ENCODE measurements at regions not wholly inside any gene's neighbourhood (a gene's known extent, or its start where the extent isn't known, plus 50 kb on each side); places are given as distances from the start of the nearest gene placed in this dataset.
A peak's percentile ranks its signal among the peaks of the same experiment; 100 is the strongest.

DNA sequence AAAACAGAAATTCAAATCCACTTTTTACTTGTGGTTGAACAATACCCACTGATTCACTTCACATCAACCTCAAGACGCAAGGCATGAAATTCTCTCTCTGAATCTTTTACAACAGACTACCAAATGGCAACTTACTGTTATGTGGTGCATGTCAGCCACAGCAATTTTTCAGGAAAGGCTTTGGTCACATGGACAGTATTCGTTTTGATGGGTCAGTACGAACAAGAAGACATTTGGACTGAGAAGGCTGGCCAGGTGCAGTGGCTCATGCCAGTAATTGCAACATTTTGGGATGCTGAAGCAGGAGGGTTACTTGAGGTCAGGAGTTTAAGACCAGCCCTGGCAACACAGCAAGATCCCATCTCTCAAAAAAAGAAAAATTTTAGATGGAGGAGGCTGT, 144.0 kb downstream of the SEC23A start:
- TF ChIP-seq, protein P1, sequence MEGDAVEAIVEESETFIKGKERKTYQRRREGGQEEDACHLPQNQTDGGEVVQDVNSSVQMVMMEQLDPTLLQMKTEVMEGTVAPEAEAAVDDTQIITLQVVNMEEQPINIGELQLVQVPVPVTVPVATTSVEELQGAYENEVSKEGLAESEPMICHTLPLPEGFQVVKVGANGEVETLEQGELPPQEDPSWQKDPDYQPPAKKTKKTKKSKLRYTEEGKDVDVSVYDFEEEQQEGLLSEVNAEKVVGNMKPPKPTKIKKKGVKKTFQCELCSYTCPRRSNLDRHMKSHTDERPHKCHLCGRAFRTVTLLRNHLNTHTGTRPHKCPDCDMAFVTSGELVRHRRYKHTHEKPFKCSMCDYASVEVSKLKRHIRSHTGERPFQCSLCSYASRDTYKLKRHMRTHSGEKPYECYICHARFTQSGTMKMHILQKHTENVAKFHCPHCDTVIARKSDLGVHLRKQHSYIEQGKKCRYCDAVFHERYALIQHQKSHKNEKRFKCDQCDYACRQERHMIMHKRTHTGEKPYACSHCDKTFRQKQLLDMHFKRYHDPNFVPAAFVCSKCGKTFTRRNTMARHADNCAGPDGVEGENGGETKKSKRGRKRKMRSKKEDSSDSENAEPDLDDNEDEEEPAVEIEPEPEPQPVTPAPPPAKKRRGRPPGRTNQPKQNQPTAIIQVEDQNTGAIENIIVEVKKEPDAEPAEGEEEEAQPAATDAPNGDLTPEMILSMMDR (IDR thresholded peaks at IDR 0.05), result no peak
- no peaks in the 10 kb centered on the region for H3K9me3 ChIP-seq
- no peak overlapping the region for H3K4me3 ChIP-seq
- DNase-seq (ENCODE audit: low spot score) (no peak), ATAC-seq (ENCODE audit: insufficient number of reproducible peaks, low FRiP score, low read depth) (no peak)
- H3K27me3 ChIP-seq (replicated peaks; ENCODE audit: insufficient read depth), result no peaks in the 10 kb centered on the region
- H3K4me1 ChIP-seq (ENCODE audit: control insufficient read depth in 1 of 2, low read depth in 2 of 2), result no peaks in the 10 kb centered on the region
- no peak overlapping the region for H3K27ac ChIP-seq
- H3K36me3 ChIP-seq, result no peaks in the 10 kb centered on the region

DNA sequence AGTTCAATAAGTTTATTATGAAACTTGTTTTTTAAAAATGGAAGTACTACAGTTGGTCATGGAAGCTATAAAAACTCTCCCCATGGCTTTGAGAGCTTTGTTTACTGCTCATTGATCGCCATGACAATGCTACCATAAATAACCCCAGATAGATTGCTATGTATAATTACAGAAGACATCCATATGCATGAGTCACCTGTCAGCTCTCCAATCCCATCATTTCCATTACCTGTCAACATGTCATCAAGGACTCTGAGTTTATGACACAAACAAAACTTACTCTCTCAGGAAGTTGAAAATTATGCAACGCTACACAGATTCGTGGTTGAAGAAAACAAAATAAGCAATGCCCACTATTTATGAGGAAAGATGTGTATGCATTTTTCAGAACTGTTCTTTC, 144.4 kb downstream of the SEC23A start:
- Histone ChIP-seq H3K27ac (no peak overlapping the region), H3K9me3 (no peaks in the 10 kb centered on the region), H3K4me3 (no peak overlapping the region), H3K36me3 (no peaks in the 10 kb centered on the region), H3K4me1 (ENCODE audit: control insufficient read depth in 1 of 2, low read depth in 2 of 2) (no peaks in the 10 kb centered on the region), H3K27me3 (replicated peaks; ENCODE audit: insufficient read depth) (no peaks in the 10 kb centered on the region)
- DNase-seq (ENCODE audit: low spot score) (no peak), ATAC-seq (ENCODE audit: insufficient number of reproducible peaks, low FRiP score, low read depth) (no peak)
- TF ChIP-seq, protein P1 (IDR thresholded peaks at IDR 0.05), result no peak

DNA sequence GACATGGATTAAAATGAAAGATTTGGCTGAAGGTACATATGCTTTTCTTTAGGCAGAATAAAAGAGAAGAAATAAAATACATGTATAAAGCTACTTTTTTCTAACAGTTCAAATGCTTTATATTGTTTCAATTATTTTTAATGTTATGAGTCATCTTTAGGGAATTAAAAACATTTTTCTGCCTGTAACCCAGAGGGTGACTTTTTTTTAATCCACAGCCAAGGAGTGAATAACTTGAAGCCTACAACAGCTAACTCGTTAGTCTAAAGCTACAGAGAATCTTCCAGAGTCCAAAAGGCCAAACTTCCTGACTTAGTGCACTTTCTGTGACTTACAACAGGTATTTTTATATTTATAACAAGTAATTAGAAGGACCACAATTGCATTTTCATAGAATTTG, 151.6 kb downstream of the SEC23A start:
- ATAC-seq (ENCODE audit: insufficient number of reproducible peaks, low FRiP score, low read depth) (no peak), DNase-seq (ENCODE audit: low spot score) (no peak)
- H3K27me3 ChIP-seq (replicated peaks; ENCODE audit: insufficient read depth), result no peaks in the 10 kb centered on the region
- H3K27ac ChIP-seq, result peak overlapping the region; percentile 42 to 51
- no peaks in the 10 kb centered on the region for H3K36me3 ChIP-seq
- peaks cover 11 to 21% of the 10 kb centered on the region in 2 donors for H3K4me1 ChIP-seq (ENCODE audit: control insufficient read depth in 1 of 2, low read depth in 2 of 2)
- no peaks in the 10 kb centered on the region for H3K9me3 ChIP-seq
- H3K4me3 ChIP-seq, result no peak overlapping the region
- TF ChIP-seq, protein P1 (IDR thresholded peaks at IDR 0.05), result no peak

DNA sequence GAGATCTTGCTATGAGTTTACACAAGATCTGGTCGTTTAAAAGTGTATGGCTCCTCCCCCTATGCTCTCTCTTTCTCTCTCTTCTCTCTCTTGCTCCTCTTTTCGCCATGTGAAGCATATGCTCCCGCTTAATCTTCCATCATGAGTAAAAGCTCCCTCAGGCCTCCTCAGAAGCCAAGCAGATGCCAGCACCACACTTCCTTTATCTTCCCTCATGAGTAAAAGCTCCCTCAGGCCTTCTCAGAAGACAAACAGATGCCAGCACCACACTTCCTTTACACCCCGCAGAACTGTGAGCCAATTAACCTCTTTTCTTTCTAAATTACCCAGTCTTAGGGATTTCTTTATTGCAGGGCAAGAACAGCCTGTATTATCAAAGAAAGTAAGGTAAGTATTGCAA, 152.4 kb downstream of the SEC23A start:
- no peaks in the 10 kb centered on the region for H3K9me3 ChIP-seq
- H3K4me1 ChIP-seq (ENCODE audit: control insufficient read depth in 1 of 2, low read depth in 2 of 2), result peaks cover 11 to 21% of the 10 kb centered on the region in 2 donors
- no peak for DNase-seq (ENCODE audit: low spot score)
- H3K27ac ChIP-seq, result peak overlapping the region; percentile 21 to 44
- H3K27me3 ChIP-seq (replicated peaks; ENCODE audit: insufficient read depth), result no peaks in the 10 kb centered on the region
- ATAC-seq (ENCODE audit: insufficient number of reproducible peaks, low FRiP score, low read depth), result no peak
- TF ChIP-seq, protein P1 (IDR thresholded peaks at IDR 0.05), result no peak
- H3K36me3 ChIP-seq, result no peaks in the 10 kb centered on the region
- no peak overlapping the region for H3K4me3 ChIP-seq

DNA sequence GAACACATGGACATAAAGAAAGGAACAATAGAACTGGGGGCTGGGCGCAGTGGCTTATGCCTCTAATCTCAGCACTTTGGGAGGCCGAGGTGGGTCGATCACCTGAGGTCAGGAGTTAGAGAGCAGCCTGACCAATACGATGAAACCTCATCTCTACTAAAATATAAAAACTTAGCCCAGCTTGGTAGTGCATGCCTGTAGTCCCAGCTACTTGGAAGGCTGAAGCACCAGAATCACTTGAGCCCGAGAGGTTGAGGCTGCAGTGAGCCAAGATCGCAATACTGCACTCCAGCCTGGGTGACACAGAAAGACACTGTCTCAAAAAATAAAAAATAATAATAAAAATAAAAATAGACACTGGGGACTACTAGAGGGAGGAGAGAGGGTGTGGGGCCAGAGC, 154.5 kb downstream of the SEC23A start:
- Histone ChIP-seq H3K27ac (no peak overlapping the region), H3K4me1 (ENCODE audit: control insufficient read depth in 1 of 2, low read depth in 2 of 2) (peaks cover 11 to 21% of the 10 kb centered on the region in 2 donors), H3K4me3 (no peak overlapping the region), H3K9me3 (no peaks in the 10 kb centered on the region), H3K36me3 (no peaks in the 10 kb centered on the region), H3K27me3 (replicated peaks; ENCODE audit: insufficient read depth) (no peaks in the 10 kb centered on the region)
- TF ChIP-seq, protein P1 (IDR thresholded peaks at IDR 0.05), result no peak
- DNase-seq (ENCODE audit: low spot score) (no peak), ATAC-seq (ENCODE audit: insufficient number of reproducible peaks, low FRiP score, low read depth) (no peak)
